Muscle layer of duodenum (tissue), 2 donors: ENCODE measurements at regions not wholly inside any gene's neighbourhood (a gene's known extent, or its start where the extent isn't known, plus 50 kb on each side); places are given as distances from the start of the nearest gene placed in this dataset.
"Not testable (repeated sequence)": the region's sequence is repeated elsewhere in the genome, so short reads cannot be mapped to it uniquely, and the experiment has no call there.

ENCODE experiments used
- H3K27ac ChIP-seq: one replicate; pipeline ENCODE4 v1.7.0; 2013; ENCODE audit warnings: mild to moderate bottlenecking, low read length
- H3K27me3 ChIP-seq: one replicate; pipeline ENCODE4 v1.7.0; 2013; ENCODE audit warnings: low read depth, mild to moderate bottlenecking, control low read depth, low read length
- H3K36me3 ChIP-seq, 2 donors: one replicate each; pipeline ENCODE4 v1.7.0; 2013; ENCODE audit warnings: low read length in 2 of 2, control low read depth in 1 of 2, mild to moderate bottlenecking in 1 of 2; ENCODE audit not compliant: insufficient read depth in 2 of 2, control insufficient read depth in 1 of 2
- H3K4me1 ChIP-seq, 2 donors: one replicate each; pipeline ENCODE4 v1.7.0; 2013; ENCODE audit warnings: low read length in 2 of 2, mild to moderate bottlenecking in 2 of 2, control low read depth in 1 of 2, moderate library complexity in 1 of 2; ENCODE audit not compliant: insufficient read depth in 2 of 2, control insufficient read depth in 1 of 2
- H3K4me3 ChIP-seq, 2 donors: one replicate each; pipeline ENCODE4 v1.7.0; 2013; ENCODE audit warnings: low read length in 2 of 2, low read depth in 1 of 2, mild to moderate bottlenecking in 1 of 2
- H3K9me3 ChIP-seq, 2 donors: one replicate each; pipeline ENCODE4 v1.7.0; 2013; ENCODE audit warnings: low read length in 2 of 2, control low read depth in 1 of 2, mild to moderate bottlenecking in 1 of 2; ENCODE audit not compliant: control insufficient read depth in 1 of 2
- donor health status: healthy.

DNA sequence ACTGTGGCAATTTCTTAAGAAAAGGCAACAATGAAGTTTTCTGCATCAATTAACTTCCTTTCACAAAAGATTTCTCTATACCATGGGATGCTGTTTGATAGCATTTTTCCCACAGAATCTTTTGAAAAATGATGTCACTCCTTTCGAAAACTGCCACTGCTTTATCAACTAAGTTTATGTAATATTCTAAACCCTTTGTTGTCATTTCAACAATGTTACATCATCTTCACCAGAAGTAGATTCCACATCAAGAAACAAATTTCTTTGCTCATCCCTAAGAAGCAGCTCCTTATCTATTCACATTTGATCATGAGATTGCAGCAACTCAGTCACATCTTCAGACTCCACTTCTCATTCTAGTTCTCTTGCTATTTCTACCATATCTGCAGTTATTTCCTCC is 116.1 kb upstream of the KCND3 start:
- Histone ChIP-seq H3K4me1 (no peaks in the 10 kb centered on the region), H3K9me3 (peaks cover 7 to 14% of the 10 kb centered on the region in 2 donors), H3K27ac (no peak overlapping the region), H3K27me3 (no peaks in the 10 kb centered on the region), H3K4me3 (no peak overlapping the region), H3K36me3 (no peaks in the 10 kb centered on the region)

DNA sequence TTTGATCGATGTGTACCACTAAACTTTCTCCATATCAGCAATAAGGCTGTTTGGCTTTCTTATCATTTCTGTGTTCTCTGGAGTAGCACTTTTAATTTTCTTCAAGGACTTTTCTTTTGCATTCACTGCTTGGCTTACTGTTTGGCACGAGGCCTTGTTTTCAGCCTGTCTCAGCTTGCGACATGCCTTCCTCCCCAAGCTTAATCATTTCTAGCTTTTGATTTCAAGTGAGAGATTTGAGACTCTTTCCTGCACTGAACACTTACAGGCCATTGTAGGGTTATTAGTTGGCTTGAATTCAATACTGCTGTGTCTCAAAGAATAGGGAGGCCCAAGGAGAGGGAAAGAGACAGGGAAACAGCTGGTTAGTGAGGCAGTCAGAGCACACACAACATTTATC is 120.6 kb upstream of the KCND3 start:
- Histone ChIP-seq H3K36me3 (no peaks in the 10 kb centered on the region), H3K27ac (no peak overlapping the region), H3K4me3 (no peak overlapping the region)

DNA sequence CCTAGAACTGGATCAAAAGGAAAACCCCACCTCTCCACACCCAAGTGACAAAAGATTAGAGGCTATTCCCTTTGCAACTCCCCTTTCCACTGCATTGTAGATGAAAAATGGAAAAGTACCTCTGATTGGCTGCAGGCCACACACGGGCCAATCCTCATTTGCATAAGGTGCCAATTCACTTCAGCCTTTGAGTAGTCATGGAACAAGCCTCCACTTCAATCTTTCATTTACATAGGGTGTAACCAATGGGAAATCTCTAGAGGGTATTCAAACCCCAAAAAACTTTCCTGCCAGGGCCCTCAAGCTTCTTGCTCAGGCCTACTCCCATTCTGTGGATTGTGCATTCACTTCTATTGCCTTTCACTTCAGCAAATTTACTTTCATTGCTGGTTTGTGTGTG is 122.3 kb upstream of the KCND3 start:
- H3K9me3 ChIP-seq, result peaks cover 4% of the 10 kb centered on the region in 2 donors
- H3K27me3 ChIP-seq, result no peaks in the 10 kb centered on the region
- H3K4me3 ChIP-seq, result no peak overlapping the region
- no peaks in the 10 kb centered on the region for H3K4me1 ChIP-seq
- no peak overlapping the region for H3K27ac ChIP-seq
- H3K36me3 ChIP-seq, result no peaks in the 10 kb centered on the region

More for the DNA sequence above, 120.6 kb upstream of the KCND3 start:
- H3K4me1 ChIP-seq, result no peaks in the 10 kb centered on the region
- H3K27me3 ChIP-seq, result no peaks in the 10 kb centered on the region
- H3K9me3 ChIP-seq, result peaks cover 7% of the 10 kb centered on the region in 2 donors

DNA sequence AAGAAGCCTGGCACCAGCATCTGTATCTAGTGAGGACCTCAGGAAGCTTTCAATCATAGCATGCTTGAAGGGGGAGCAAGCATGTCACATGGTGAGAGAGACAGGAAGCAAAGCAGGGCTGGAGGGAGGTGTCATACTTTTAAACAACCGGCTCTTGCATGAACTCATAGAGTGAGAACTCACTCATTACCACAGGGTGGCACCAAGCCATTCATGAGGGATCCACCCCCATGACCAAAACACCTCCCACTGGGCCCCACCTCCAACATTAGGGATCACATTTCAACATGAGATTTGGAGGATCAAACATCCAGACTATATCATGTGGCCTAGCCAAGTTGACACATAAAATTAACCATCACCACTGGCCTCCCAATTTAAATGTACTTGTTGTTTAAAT is 125.1 kb upstream of the KCND3 start:
- H3K27ac ChIP-seq, result no peak overlapping the region
- H3K27me3 ChIP-seq, result no peaks in the 10 kb centered on the region
- H3K36me3 ChIP-seq, result no peaks in the 10 kb centered on the region
- H3K4me1 ChIP-seq, result no peaks in the 10 kb centered on the region
- H3K4me3 ChIP-seq, result no peak overlapping the region
- H3K9me3 ChIP-seq, result no peaks in the 10 kb centered on the region

DNA sequence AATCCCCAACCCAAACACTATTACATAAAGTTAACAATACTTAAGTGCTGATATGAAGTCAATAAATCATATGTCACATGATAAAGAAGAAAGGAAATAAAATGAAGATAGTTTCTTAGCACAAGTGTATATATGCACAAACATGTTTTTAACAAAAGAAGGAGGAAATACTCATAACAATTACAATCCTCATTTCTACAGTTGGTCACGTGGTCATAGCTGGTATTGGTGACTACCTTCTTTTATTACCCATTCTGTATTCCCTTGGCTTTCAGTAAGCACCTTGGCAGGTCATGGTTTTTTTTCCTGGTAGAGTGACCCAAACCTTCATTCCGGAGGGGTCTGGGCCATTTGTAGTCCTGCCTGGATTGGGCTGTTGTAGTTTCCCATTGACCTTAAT is 137.1 kb upstream of the KCND3 start:
- Histone ChIP-seq H3K4me1 (no peaks in the 10 kb centered on the region), H3K27ac (no peak overlapping the region), H3K36me3 (no peaks in the 10 kb centered on the region), H3K4me3 (no peak overlapping the region), H3K27me3 (no peaks in the 10 kb centered on the region), H3K9me3 (no peaks in the 10 kb centered on the region)

DNA sequence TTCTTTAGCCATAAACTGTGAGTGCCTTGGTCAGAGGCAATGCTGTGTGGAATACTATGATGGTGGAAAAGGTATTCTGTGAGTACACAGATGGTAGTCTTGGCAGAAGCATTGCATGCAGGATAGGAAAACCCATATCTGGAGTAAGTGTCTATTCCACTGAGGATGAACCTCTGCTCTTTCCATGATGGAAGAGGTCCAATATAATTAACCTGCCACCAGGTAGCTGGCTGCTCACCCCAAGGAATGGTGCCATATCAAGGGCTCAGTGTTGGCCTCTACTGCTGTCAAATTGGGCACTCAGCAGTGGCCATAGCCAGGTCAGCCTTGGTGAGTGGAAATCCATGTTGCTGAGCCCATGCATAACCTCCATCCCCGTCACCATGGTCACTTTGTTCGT is 138.1 kb upstream of the KCND3 start:
- not testable (repeated sequence) for H3K4me3 ChIP-seq, H3K36me3 ChIP-seq, H3K27me3 ChIP-seq, H3K27ac ChIP-seq, H3K4me1 ChIP-seq, H3K9me3 ChIP-seq

DNA sequence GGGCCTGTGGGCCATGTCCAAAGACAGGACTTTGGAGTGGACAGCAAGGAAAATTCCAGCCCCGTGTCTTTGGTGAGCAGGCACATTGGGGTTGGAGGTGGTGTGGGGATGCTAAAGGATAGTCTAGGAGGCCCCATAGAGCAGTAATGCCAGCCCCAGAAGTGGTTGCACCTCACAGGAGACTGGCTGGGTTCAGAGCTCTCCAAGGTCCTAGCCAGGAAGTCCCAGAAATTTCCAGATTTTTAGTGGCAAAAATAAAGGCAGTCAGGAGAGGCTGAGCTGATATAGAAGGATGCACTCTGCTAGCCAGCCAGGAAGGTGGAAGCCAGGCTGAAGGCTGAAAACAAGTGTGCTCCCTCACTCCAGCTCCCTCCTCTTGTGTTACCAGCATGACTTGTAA is 144.0 kb upstream of the KCND3 start:
- Histone ChIP-seq H3K36me3 (no peaks in the 10 kb centered on the region), H3K4me3 (no peak overlapping the region), H3K9me3 (no peaks in the 10 kb centered on the region), H3K4me1 (no peaks in the 10 kb centered on the region), H3K27me3 (no peaks in the 10 kb centered on the region), H3K27ac (no peak overlapping the region)

DNA sequence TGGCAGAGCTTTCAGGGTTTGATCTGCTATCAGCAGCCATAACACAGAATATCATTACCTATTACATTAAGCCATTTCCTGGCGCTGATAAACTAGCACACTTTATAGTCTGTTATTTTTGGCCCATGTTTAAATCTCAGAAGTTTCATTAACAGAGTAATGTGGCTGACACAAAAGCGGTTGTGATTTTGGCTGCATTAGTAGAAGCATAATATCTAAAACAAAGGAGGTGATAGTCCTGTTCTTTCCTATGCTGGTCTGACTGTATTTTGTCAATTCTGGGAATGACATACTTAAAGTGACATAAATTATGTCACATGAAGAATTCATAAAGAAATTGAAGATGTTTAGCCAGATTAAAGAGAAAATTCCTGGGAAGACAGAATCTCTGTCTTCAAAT is 151.3 kb upstream of the KCND3 start:
- H3K9me3 ChIP-seq, result no peaks in the 10 kb centered on the region
- no peak overlapping the region for H3K27ac ChIP-seq
- peaks cover 0 to 12% of the 10 kb centered on the region in 2 donors for H3K4me1 ChIP-seq
- no peaks in the 10 kb centered on the region for H3K36me3 ChIP-seq
- no peaks in the 10 kb centered on the region for H3K27me3 ChIP-seq
- no peak overlapping the region for H3K4me3 ChIP-seq

DNA sequence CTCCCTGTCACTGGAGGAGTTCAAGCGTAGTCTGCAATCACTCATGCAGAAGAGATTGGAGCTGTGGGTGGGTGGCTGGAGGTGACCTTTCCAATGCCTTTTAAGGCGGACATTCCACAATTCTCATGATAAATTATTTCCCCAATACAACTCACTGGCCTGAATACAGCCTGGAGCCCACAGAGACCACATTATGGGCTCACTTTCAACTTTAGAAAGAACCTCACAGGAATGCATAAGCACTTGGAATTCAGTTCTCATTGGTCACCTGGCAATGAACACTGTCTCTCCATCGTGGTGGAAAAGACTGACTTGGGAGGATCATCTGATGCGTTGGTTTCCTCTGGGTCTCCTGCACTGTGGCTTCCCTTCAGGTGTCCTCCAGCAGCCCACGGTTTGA is 151.8 kb upstream of the KCND3 start:
- Histone ChIP-seq H3K27me3 (no peaks in the 10 kb centered on the region), H3K4me1 (peaks cover 0 to 12% of the 10 kb centered on the region in 2 donors), H3K36me3 (no peaks in the 10 kb centered on the region), H3K27ac (no peak overlapping the region), H3K4me3 (no peak overlapping the region), H3K9me3 (no peaks in the 10 kb centered on the region)

DNA sequence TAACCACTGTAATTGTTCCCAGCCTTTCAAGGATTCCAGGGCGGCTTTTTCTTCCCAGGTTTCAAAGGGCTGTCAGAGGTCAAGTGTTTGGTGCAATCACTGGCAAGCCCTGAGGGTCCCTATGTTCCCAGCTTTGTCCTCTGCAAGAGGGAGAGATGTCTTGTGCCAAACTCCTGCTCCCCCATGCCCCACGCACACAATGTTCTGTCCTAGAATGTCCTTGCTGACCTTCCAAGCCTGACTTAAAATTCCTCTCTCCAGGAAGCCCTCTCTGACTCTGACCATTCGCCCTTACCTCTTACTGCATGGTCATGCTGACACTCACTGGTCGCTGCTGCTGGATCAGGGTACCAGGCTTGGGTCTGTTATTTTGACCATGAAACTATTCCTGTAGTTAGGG is 152.5 kb upstream of the KCND3 start:
- H3K27ac ChIP-seq, result no peak overlapping the region
- no peaks in the 10 kb centered on the region for H3K36me3 ChIP-seq
- H3K4me1 ChIP-seq, result peaks cover 0 to 12% of the 10 kb centered on the region in 2 donors
- no peaks in the 10 kb centered on the region for H3K27me3 ChIP-seq
- H3K9me3 ChIP-seq, result no peaks in the 10 kb centered on the region
- H3K4me3 ChIP-seq, result no peak overlapping the region

DNA sequence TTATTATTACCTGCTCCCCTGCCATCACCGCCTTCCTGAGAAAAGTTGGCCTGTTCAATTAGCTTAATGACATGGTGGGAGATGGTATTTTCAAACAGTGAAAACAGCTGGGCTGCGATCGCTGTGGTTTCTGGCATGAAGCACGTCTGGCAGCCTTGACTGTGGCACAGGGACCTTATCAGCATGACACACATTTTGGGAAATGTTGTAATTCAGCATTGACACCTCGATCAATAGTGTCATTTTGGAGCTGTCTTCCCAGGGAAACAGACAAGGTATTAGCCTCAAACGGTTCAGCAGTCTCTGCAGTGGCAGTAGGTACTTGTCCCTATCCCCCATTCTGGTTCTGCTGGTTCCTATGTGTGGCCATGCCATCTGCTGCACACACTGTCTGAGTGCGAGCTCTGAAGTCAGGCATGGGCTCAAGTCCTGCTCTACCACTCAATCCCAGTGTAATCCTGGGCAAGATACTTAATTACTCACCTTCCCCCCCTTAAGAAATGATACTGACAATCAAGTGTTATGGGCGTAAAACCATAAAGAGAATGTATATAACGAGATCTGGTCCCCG is 154.5 kb upstream of the KCND3 start:
- no peaks in the 10 kb centered on the region for H3K36me3 ChIP-seq
- H3K27me3 ChIP-seq, result no peaks in the 10 kb centered on the region
- peaks cover 0 to 12% of the 10 kb centered on the region in 2 donors for H3K4me1 ChIP-seq
- H3K9me3 ChIP-seq, result no peaks in the 10 kb centered on the region
- no peak overlapping the region for H3K27ac ChIP-seq
- H3K4me3 ChIP-seq, result no peak overlapping the region

DNA sequence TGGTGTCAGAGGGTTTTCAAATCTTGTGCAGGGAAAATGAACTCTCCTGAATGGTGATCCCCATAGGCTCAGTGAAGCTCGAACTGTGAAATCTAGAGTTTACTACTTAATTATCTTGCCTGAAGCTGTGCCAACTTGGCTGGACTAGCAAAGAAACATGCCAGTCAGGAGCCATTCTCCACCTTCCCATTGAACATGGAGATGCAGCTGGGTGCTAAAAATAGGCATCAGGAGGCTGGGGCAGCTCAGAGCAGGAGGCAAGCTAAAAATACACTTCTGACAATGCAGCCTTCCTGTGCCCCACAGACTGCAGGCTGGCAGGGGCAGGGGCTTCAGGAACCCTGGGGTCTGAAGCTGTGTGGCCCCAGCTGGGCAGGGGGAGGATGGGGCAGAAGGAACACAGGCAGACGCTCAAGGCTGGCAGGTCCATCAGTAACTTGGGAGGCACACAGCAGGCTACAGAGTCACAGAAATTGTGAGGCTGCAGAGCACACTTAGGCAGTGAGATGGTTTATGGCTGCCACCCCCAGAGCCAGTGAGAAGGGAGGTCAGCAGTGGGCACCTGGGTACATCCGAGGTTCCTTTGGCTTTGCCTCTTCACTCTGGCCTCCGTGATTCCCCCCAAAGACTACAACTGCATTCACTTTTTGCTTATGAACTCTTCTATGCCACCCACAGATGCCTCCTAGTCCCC is 155.4 kb upstream of the KCND3 start:
- Histone ChIP-seq H3K36me3 (no peaks in the 10 kb centered on the region), H3K27ac (no peak overlapping the region)

More for the DNA sequence above, 155.4 kb upstream of the KCND3 start:
- Histone ChIP-seq H3K27me3 (no peaks in the 10 kb centered on the region), H3K4me1 (peaks cover 0 to 12% of the 10 kb centered on the region in 2 donors), H3K4me3 (no peak overlapping the region), H3K9me3 (peaks cover 0 to 8% of the 10 kb centered on the region in 2 donors)
